B cell (primary cell): ENCODE measurements at regions not wholly inside any gene's neighbourhood (a gene's known extent, or its start where the extent isn't known, plus 50 kb on each side); places are given as distances from the start of the nearest gene placed in this dataset.

Source experiments
- ATAC-seq: fragments of 200-7000 bp; cut with Tn5 transposase; one replicate; pipeline ENCODE4 v1.10.0; 2021; ENCODE audit warnings: low read depth, mild to moderate bottlenecking, moderate number of reproducible peaks, moderate library complexity
- CTCF ChIA-PET: fragments of 350-600 bp; sonication (Branson Sonifier 250); formaldehyde crosslinking; loops from one replicate; lab custom pipeline; 2021; ENCODE audit warnings: antibody characterized with exemption, inconsistent platforms; lab: Charles Lee
- POLR2A ChIA-PET: fragments of 350-600 bp; sonication (Branson Sonifier 250); formaldehyde crosslinking; loops from one replicate; lab custom pipeline; 2021; ENCODE audit warnings: antibody characterized with exemption; lab: Charles Lee
- DNase-seq: peaks from one replicate; pipeline ENCODE4 v3.0.0; 2013
- H2AFZ ChIP-seq: 2 replicates; pipeline ENCODE4 v1.6.1; 2012; ENCODE audit warnings: mild to moderate bottlenecking, low read depth, low read length; ENCODE audit not compliant: insufficient read depth, poor library complexity, severe bottlenecking
- H3K27ac ChIP-seq, 2 donors: 1 replicate in 1 of 2; 2 replicates in 1 of 2; pipeline ENCODE4 v1.5.1; 2012 to 2013; ENCODE audit warnings: low read length in 2 of 2, mild to moderate bottlenecking in 2 of 2, moderate library complexity in 1 of 2
- H3K27me3 ChIP-seq, 4 experiments: fragments of 200-600 bp in 1 of 4; sonication (generic) in 1 of 4; replicated peaks in 1 of 4; 1 replicate in 2 of 4; 2 replicates in 2 of 4; pipeline versions ENCODE4 v1.6.1 to v1.7.0; 2013 to 2016; ENCODE audit warnings: low read length in 3 of 4, mild to moderate bottlenecking in 2 of 4, mixed read lengths in 1 of 4, moderate library complexity in 1 of 4; ENCODE audit not compliant: insufficient read depth in 4 of 4, control insufficient read depth in 3 of 4; ENCODE audit errors: control extremely low read depth in 1 of 4
- H3K36me3 ChIP-seq, 2 experiments: replicated peaks in 1 of 2; 1 replicate in 1 of 2; 2 replicates in 1 of 2; pipeline versions ENCODE4 v1.6.1 to v1.7.1; 2013; ENCODE audit warnings: low read length in 1 of 2; ENCODE audit not compliant: insufficient read depth in 2 of 2, control insufficient read depth in 1 of 2; ENCODE audit errors: control extremely low read depth in 1 of 2, extremely low read depth in 1 of 2
- H3K4me1 ChIP-seq, 2 donors: fragments of 200-600 bp in 1 of 2; sonication (generic) in 1 of 2; 1 replicate in 1 of 2; 2 replicates in 1 of 2; pipeline versions ENCODE4 v1.5.1 to v1.6.1; 2013 to 2017; ENCODE audit warnings: low read length in 2 of 2; ENCODE audit not compliant: control insufficient read depth in 2 of 2, insufficient read depth in 2 of 2
- H3K4me2 ChIP-seq: replicated peaks from 2 replicates; pipeline ENCODE3; 2012; ENCODE audit warnings: mild to moderate bottlenecking, low read depth, low read length; ENCODE audit not compliant: poor library complexity, severe bottlenecking
- H3K4me3 ChIP-seq, 5 experiments: fragments of 200-600 bp in 1 of 5; sonication (generic) in 1 of 5; 1 replicate in 3 of 5; 2 replicates in 2 of 5; pipeline versions ENCODE4 v1.5.1 to v1.7.0; 2011 to 2016; ENCODE audit warnings: low read length in 4 of 5, mild to moderate bottlenecking in 4 of 5, low read depth in 2 of 5, control low read depth in 1 of 5, moderate library complexity in 1 of 5; ENCODE audit not compliant: insufficient read depth in 1 of 5; ENCODE audit errors: control extremely low read depth in 1 of 5, extremely low read depth in 1 of 5
- H3K79me2 ChIP-seq: fragments of 200-600 bp; sonication (generic); one replicate; pipeline ENCODE4 v1.6.0; 2016; ENCODE audit warnings: low read length; ENCODE audit not compliant: control insufficient read depth, insufficient read depth
- H3K9ac ChIP-seq: fragments of 200-600 bp; sonication (generic); 2 replicates; pipeline ENCODE4 v1.6.1; 2017; ENCODE audit warnings: mild to moderate bottlenecking, low read length, moderate library complexity
- H3K9me3 ChIP-seq, 3 donors: one replicate each; pipeline versions ENCODE4 v1.6.1 to v1.7.1; 2013; ENCODE audit warnings: low read length in 2 of 3; ENCODE audit not compliant: control insufficient read depth in 2 of 3, insufficient read depth in 1 of 3; ENCODE audit errors: control extremely low read depth in 1 of 3
- H4K20me1 ChIP-seq: 2 replicates; pipeline ENCODE4 v1.6.0; 2012; ENCODE audit warnings: mild to moderate bottlenecking, low read length; ENCODE audit not compliant: insufficient read depth, control insufficient read depth, poor library complexity, severe bottlenecking
- H3K27ac Mint-ChIP-seq: one replicate; pipeline ENCODE4 v1.8.0; 2021; ENCODE audit warnings: mixed read lengths
- H3K27me3 Mint-ChIP-seq: one replicate; pipeline ENCODE4 v1.8.0; 2021; ENCODE audit warnings: mixed read lengths
- H3K4me1 Mint-ChIP-seq: one replicate; pipeline ENCODE4 v1.8.0; 2021; ENCODE audit warnings: mixed read lengths
- H3K4me3 Mint-ChIP-seq: one replicate; pipeline ENCODE4 v1.8.0; 2021; ENCODE audit warnings: mixed read lengths
- H3K9me3 Mint-ChIP-seq: one replicate; pipeline ENCODE4 v1.8.0; 2022; ENCODE audit warnings: mixed read lengths; ENCODE audit not compliant: insufficient read depth
- CTCF ChIP-seq: fragments of 200-600 bp; IDR thresholded peaks from one replicate; pipeline ENCODE4 v1.8.0; 2022; ENCODE audit warnings: antibody characterized with exemption, mild to moderate bottlenecking
- EZH2 ChIP-seq: IDR thresholded peaks from 2 replicates; pipeline ENCODE4 v1.6.1; 2012; ENCODE audit warnings: borderline replicate concordance, low read depth, mild to moderate bottlenecking, moderate library complexity, low read length; ENCODE audit not compliant: insufficient read depth, poor library complexity, severe bottlenecking
- WGBS: methylation state at CpG from one replicate; pipeline ENCODE4 v1.1.5; 2013; ENCODE audit warnings: missing lambda C conversion rate; ENCODE audit not compliant: insufficient coverage; 5-methylcytosine and 5-hydroxymethylcytosine counted together
- intact Hi-C: fragments of 100-400 bp; cut with micrococcal nuclease; formaldehyde crosslinking; loops from one replicate; pipeline ENCODE4 v1.10.0; 2022

DNA sequence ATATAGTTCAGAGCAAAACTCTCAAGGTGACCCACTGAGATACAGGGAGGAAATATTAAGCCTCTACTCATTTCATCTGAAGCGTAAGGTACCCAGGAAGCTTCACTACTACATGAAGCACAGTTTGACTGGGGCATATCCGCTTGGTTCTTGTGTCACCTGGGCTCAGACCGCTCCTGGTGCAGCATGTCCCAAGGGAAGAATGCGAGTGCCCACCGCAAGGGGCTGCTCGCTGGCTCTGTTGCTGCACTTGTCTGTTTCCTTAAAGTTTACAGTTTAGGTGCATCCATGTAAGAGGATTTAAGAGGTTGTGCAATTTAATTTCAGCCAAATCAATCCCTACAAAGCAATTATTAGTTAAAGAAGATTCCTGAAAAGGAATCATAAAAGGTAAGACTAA lies 507.8 kb downstream of the FBXO15 start:
- no peaks in the 10 kb centered on the region for H3K27me3 ChIP-seq
- ATAC-seq (no peak), DNase-seq (no peak)
- H3K27ac Mint-ChIP-seq, result no peak overlapping the region
- no peak overlapping the region for H2AFZ ChIP-seq
- no peak overlapping the region for H3K4me2 ChIP-seq
- H4K20me1 ChIP-seq, result no peaks in the 10 kb centered on the region
- no peak overlapping the region for H3K9ac ChIP-seq
- H3K4me1 Mint-ChIP-seq, result no peaks in the 10 kb centered on the region
- no peak overlapping the region for H3K27ac ChIP-seq
- 84% methylated on average over 5 of the region's 6 CpGs for WGBS
- no peaks in the 10 kb centered on the region for H3K9me3 ChIP-seq
- no peak for TF ChIP-seq CTCF
- TF ChIP-seq EZH2, result no peak
- H3K27me3 Mint-ChIP-seq, result no peaks in the 10 kb centered on the region
- no peaks in the 10 kb centered on the region for H3K4me1 ChIP-seq
- no peak overlapping the region for H3K4me3 Mint-ChIP-seq
- ChIA-PET POLR2A (no interaction called here), CTCF (no interaction called here)
- no peaks in the 10 kb centered on the region for H3K79me2 ChIP-seq
- H3K9me3 Mint-ChIP-seq, result no peaks in the 10 kb centered on the region
- intact Hi-C loops, result no loop called here
- H3K36me3 ChIP-seq, result no peaks in the 10 kb centered on the region
- no peak overlapping the region for H3K4me3 ChIP-seq

DNA sequence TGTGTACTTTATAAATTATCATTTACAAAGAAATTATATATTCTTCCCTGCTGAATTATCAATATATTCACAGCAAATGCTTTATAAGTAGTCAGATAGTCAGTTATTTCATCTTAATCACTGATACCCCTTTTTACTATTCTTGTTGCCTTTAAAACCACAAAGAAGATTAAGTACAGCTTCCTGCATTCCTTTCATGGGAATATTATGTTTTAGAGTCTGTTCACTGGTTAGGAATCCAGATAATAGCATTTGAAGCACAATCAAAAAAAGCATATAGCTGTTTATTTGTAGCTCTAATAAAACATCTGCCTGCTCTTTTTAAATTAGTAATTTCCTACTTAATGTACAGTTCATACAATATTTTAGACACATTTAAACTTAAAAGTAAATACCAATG lies 508.9 kb downstream of the FBXO15 start:
- no peaks in the 10 kb centered on the region for H3K4me1 Mint-ChIP-seq
- H3K9me3 Mint-ChIP-seq, result no peaks in the 10 kb centered on the region
- Histone ChIP-seq H3K9me3 (no peaks in the 10 kb centered on the region), H2AFZ (no peak overlapping the region), H3K4me1 (no peaks in the 10 kb centered on the region), H3K79me2 (no peaks in the 10 kb centered on the region), H3K9ac (no peak overlapping the region), H3K27me3 (no peaks in the 10 kb centered on the region), H3K4me3 (no peak overlapping the region), H3K4me2 (no peak overlapping the region), H3K36me3 (no peaks in the 10 kb centered on the region), H3K27ac (no peak overlapping the region), H4K20me1 (no peaks in the 10 kb centered on the region)
- TF ChIP-seq EZH2, result no peak
- TF ChIP-seq CTCF, result no peak
- no peaks in the 10 kb centered on the region for H3K27me3 Mint-ChIP-seq
- no peak overlapping the region for H3K27ac Mint-ChIP-seq
- DNase-seq (no peak), ATAC-seq (no peak)
- intact Hi-C loops, result no loop called here
- H3K4me3 Mint-ChIP-seq, result no peak overlapping the region
- ChIA-PET POLR2A (no interaction called here), CTCF (no interaction called here)
